Natural killer cell (primary cell): ENCODE measurements at regions not wholly inside any gene's neighbourhood (a gene's known extent, or its start where the extent isn't known, plus 50 kb on each side); places are given as distances from the start of the nearest gene placed in this dataset.

Experiments used
- ATAC-seq, 3 donors: fragments of 150-1000 bp in 2 of 3; fragments of 200-7000 bp in 1 of 3; cut with Tn5 transposase; 1 replicate in 1 of 3; 2 replicates in 2 of 3; pipeline ENCODE4 v1.10.0; 2021; ENCODE audit warnings: mild to moderate bottlenecking in 2 of 3, moderate library complexity in 2 of 3
- DNase-seq, 2 donors: peaks; one replicate each; pipeline versions ENCODE4 v3.0.0 to v3.0.0-alpha.2; 2013 to 2021; ENCODE audit warnings: mixed read lengths in 1 of 2
- H3K27ac ChIP-seq: one replicate; pipeline ENCODE4 v1.5.1; 2013; ENCODE audit warnings: mild to moderate bottlenecking, low read length
- H3K27me3 ChIP-seq: one replicate; pipeline ENCODE4 v1.6.1; 2013; ENCODE audit warnings: low read length; ENCODE audit not compliant: control insufficient read depth, insufficient read depth
- H3K36me3 ChIP-seq: one replicate; pipeline ENCODE4 v1.6.1; 2013; ENCODE audit warnings: low read length; ENCODE audit not compliant: control insufficient read depth, insufficient read depth
- H3K4me1 ChIP-seq: one replicate; pipeline ENCODE4 v1.6.1; 2013; ENCODE audit warnings: low read length; ENCODE audit not compliant: control insufficient read depth, insufficient read depth
- H3K4me3 ChIP-seq: one replicate; pipeline ENCODE4 v1.5.1; 2013; ENCODE audit warnings: low read length
- H3K9me3 ChIP-seq: one replicate; pipeline ENCODE4 v1.6.1; 2013; ENCODE audit warnings: low read length; ENCODE audit not compliant: control insufficient read depth, insufficient read depth
- H3K27ac Mint-ChIP-seq, 2 donors: one replicate each; pipeline ENCODE4 v1.8.0; 2022; ENCODE audit warnings: mild to moderate bottlenecking in 2 of 2, mixed read lengths in 2 of 2, moderate library complexity in 1 of 2
- H3K27me3 Mint-ChIP-seq, 2 donors: one replicate each; pipeline ENCODE4 v1.8.0; 2022; ENCODE audit warnings: low read depth in 2 of 2, mixed read lengths in 2 of 2
- H3K36me3 Mint-ChIP-seq: one replicate; pipeline ENCODE4 v1.8.0; 2022; ENCODE audit warnings: mixed read lengths
- H3K4me1 Mint-ChIP-seq, 2 donors: one replicate each; pipeline ENCODE4 v1.8.0; 2022; ENCODE audit warnings: mixed read lengths in 2 of 2
- H3K4me3 Mint-ChIP-seq: one replicate; pipeline ENCODE4 v1.8.0; 2022; ENCODE audit warnings: mild to moderate bottlenecking, moderate library complexity, mixed read lengths
- H3K9me3 Mint-ChIP-seq, 2 donors: one replicate each; pipeline ENCODE4 v1.8.0; 2022; ENCODE audit warnings: mixed read lengths in 2 of 2
- CTCF ChIP-seq: fragments of 200-600 bp; IDR thresholded peaks from one replicate; pipeline ENCODE4 v1.8.0; 2022; ENCODE audit warnings: antibody characterized with exemption
- WGBS: methylation state at CpG from one replicate; pipeline ENCODE4 v1.1.7; 2013; ENCODE audit warnings: missing lambda C conversion rate; ENCODE audit not compliant: insufficient coverage; 5-methylcytosine and 5-hydroxymethylcytosine counted together
- intact Hi-C: fragments of 100-400 bp; cut with micrococcal nuclease; formaldehyde crosslinking; loops from one replicate; pipeline ENCODE4 v1.14.2; 2022

- Mint-ChIP-seq H3K4me3 (no peak overlapping the region), H3K27ac (no peak overlapping the region), H3K9me3 (peaks cover 10 to 24% of the 10 kb centered on the region in 2 donors), H3K4me1 (no peaks in the 10 kb centered on the region), H3K36me3 (no peaks in the 10 kb centered on the region), H3K27me3 (no peaks in the 10 kb centered on the region)
- DNase-seq (no peak), ATAC-seq (no peak)
- Histone ChIP-seq H3K27me3 (no peaks in the 10 kb centered on the region), H3K9me3 (no peaks in the 10 kb centered on the region), H3K36me3 (no peaks in the 10 kb centered on the region), H3K27ac (no peak overlapping the region), H3K4me1 (no peaks in the 10 kb centered on the region), H3K4me3 (no peak overlapping the region)
- no peak for TF ChIP-seq CTCF
- intact Hi-C loops, result no loop called here
Observed at GRCh38 chr5:145637396-145637795, 197.7 kb downstream of the PRELID2 start.

- no peaks in the 10 kb centered on the region for H3K27me3 ChIP-seq
- Mint-ChIP-seq H3K36me3 (no peaks in the 10 kb centered on the region), H3K27me3 (no peaks in the 10 kb centered on the region), H3K9me3 (peaks cover 10 to 24% of the 10 kb centered on the region in 2 donors), H3K4me3 (no peak overlapping the region), H3K27ac (no peak overlapping the region), H3K4me1 (no peaks in the 10 kb centered on the region)
- DNase-seq (no peak), ATAC-seq (no peak)
- no peaks in the 10 kb centered on the region for H3K36me3 ChIP-seq
- no peak overlapping the region for H3K27ac ChIP-seq
- no peak overlapping the region for H3K4me3 ChIP-seq
- intact Hi-C loops, result no loop called here
- H3K4me1 ChIP-seq, result no peaks in the 10 kb centered on the region
- TF ChIP-seq CTCF, result no peak
- no peaks in the 10 kb centered on the region for H3K9me3 ChIP-seq
Observed at GRCh38 chr5:145636371-145636770, 198.8 kb downstream of the PRELID2 start.

GRCh38 chr5:145633474-145633873, 201.7 kb downstream of the PRELID2 start:
- H3K27ac ChIP-seq, result no peak overlapping the region
- H3K9me3 ChIP-seq, result no peaks in the 10 kb centered on the region
- H3K4me3 Mint-ChIP-seq, result no peak overlapping the region
- intact Hi-C loops, result no loop called here
- no peak for TF ChIP-seq CTCF
- 94% methylated on average over 3 of the region's 3 CpGs for WGBS
- no peaks in the 10 kb centered on the region for H3K36me3 Mint-ChIP-seq
- H3K27ac Mint-ChIP-seq, result no peak overlapping the region
- DNase-seq (no peak), ATAC-seq (no peak)
- H3K4me1 Mint-ChIP-seq, result no peaks in the 10 kb centered on the region
- no peak overlapping the region for H3K4me3 ChIP-seq
- no peaks in the 10 kb centered on the region for H3K27me3 ChIP-seq
- H3K9me3 Mint-ChIP-seq, result peaks cover 13 to 16% of the 10 kb centered on the region in 2 donors
- no peaks in the 10 kb centered on the region for H3K27me3 Mint-ChIP-seq
- H3K36me3 ChIP-seq, result no peaks in the 10 kb centered on the region
- no peaks in the 10 kb centered on the region for H3K4me1 ChIP-seq

- Mint-ChIP-seq H3K4me3 (no peak overlapping the region), H3K27me3 (no peaks in the 10 kb centered on the region), H3K9me3 (peaks cover 12 to 14% of the 10 kb centered on the region in 2 donors), H3K4me1 (no peaks in the 10 kb centered on the region), H3K27ac (no peak overlapping the region), H3K36me3 (no peaks in the 10 kb centered on the region)
- Histone ChIP-seq H3K27me3 (no peaks in the 10 kb centered on the region), H3K4me1 (no peaks in the 10 kb centered on the region), H3K27ac (no peak overlapping the region), H3K36me3 (no peaks in the 10 kb centered on the region), H3K4me3 (no peak overlapping the region), H3K9me3 (no peaks in the 10 kb centered on the region)
- ATAC-seq, result no peak
- DNase-seq, result no peak
- 100% methylated on average over 1 of the region's 1 CpG for WGBS
- no peak for TF ChIP-seq CTCF
- intact Hi-C loops, result no loop called here
Observed at GRCh38 chr5:145632701-145633100, 202.4 kb downstream of the PRELID2 start.
